ENCODE measurements at regions not wholly inside any gene's neighbourhood (a gene's known extent, or its start where the extent isn't known, plus 50 kb on each side); places are given as distances from the start of the nearest gene placed in this dataset.

GRCh38 chr2:180907731-180908130 is 72.7 kb upstream of the UBE2E3 start (continued):
- TF ChIP-seq FOXM1 (IDR thresholded peaks at IDR 0.05; ENCODE audit: low read depth): 0 out of 2 replicates have a peak, but pooled peaks have one; percentile 54

GRCh38 chr2:180905461-180905860 is 74.9 kb upstream of the UBE2E3 start:
- peaks cover 8% of the 10 kb centered on the region for H3F3A ChIP-seq (replicated peaks; ENCODE audit: insufficient read depth)
- TF ChIP-seq GATA2 (CRISPR knock-in tag; IDR thresholded peaks at IDR 0.05): no peak
- no peak for TF ChIP-seq EZH2phosphoT487 (IDR thresholded peaks at IDR 0.05; ENCODE audit: borderline replicate concordance, low read depth)
- TF ChIP-seq YY1 (IDR thresholded peaks at IDR 0.05; ENCODE audit: low read depth): no peak
- no peak for TF ChIP-seq FOSL2 (IDR thresholded peaks at IDR 0.05; ENCODE audit: borderline replicate concordance, low read depth)
- no peak for TF ChIP-seq ZBTB33 (IDR thresholded peaks at IDR 0.05; ENCODE audit: borderline replicate concordance, low read depth)
- no peak for TF ChIP-seq SIN3A (IDR thresholded peaks at IDR 0.05; ENCODE audit: borderline replicate concordance, low read depth, low read length)
- no peak for TF ChIP-seq TEAD4 (IDR thresholded peaks at IDR 0.05; ENCODE audit: borderline replicate concordance, insufficient read depth)
- no peak for TF ChIP-seq RCOR1 (IDR thresholded peaks at IDR 0.05; ENCODE audit: low read length)
- TF ChIP-seq ELF1 (IDR thresholded peaks at IDR 0.05): no peak
- TF ChIP-seq NRF1 (IDR thresholded peaks at IDR 0.05; ENCODE audit: low read depth, low read length): no peak
- no peak for TF ChIP-seq USF2 (IDR thresholded peaks at IDR 0.05; ENCODE audit: borderline replicate concordance, low read depth, low read length)
- TF ChIP-seq FOXJ3 (CRISPR knock-in tag; IDR thresholded peaks at IDR 0.05): no peak
- no peak for TF ChIP-seq MXI1 (IDR thresholded peaks at IDR 0.05; ENCODE audit: low read depth, low read length)
- no peak for TF ChIP-seq NFIC (IDR thresholded peaks at IDR 0.05; ENCODE audit: borderline replicate concordance)
- no peak for TF ChIP-seq RFX5 (IDR thresholded peaks at IDR 0.05; ENCODE audit: low read length)
- TF ChIP-seq TAF1 (IDR thresholded peaks at IDR 0.05; ENCODE audit: borderline replicate concordance, low read depth, low read length): no peak
- no peak for TF ChIP-seq TCF12 (IDR thresholded peaks at IDR 0.05)
- no peak for TF ChIP-seq SMC3 (IDR thresholded peaks at IDR 0.05; ENCODE audit: low read depth, low read length)
- TF ChIP-seq JUND (IDR thresholded peaks at IDR 0.05): no peak
- no peak for TF ChIP-seq USF1 (IDR thresholded peaks at IDR 0.05; ENCODE audit: borderline replicate concordance, low read depth)
- H3K9me3 ChIP-seq: no peaks in the 10 kb centered on the region
- H3K4me1 ChIP-seq (ENCODE audit: control insufficient read depth in 1 of 2, insufficient read depth in 2 of 2, low read depth in 1 of 2, low read length in 1 of 2): no peaks in the 10 kb centered on the region; a peak in 1 of 4 replicates
- no peaks in the 10 kb centered on the region for H3K79me2 ChIP-seq (ENCODE audit: insufficient read depth)
- no peak overlapping the region for H3K4me3 ChIP-seq (ENCODE audit: low read depth in 2 of 2, low read length in 1 of 2)
- ChIA-PET POLR2A (no interaction called here), CTCF (no interaction called here)
- H2AFZ ChIP-seq (ENCODE audit: low read depth): no peak overlapping the region
- H3K27ac ChIP-seq (ENCODE audit: low read depth in 2 of 2, low read length in 1 of 2): no peak overlapping the region
- no peaks in the 10 kb centered on the region for H3K27me3 ChIP-seq (ENCODE audit: insufficient read depth)
- no peaks in the 10 kb centered on the region for H4K20me1 ChIP-seq (ENCODE audit: insufficient read depth)
- H3K4me2 ChIP-seq: no peak overlapping the region
- no peak overlapping the region for H3K9ac ChIP-seq
- no peaks in the 10 kb centered on the region for H3K36me3 ChIP-seq (replicated peaks in 1 of 2; ENCODE audit: control insufficient read depth in 1 of 2, insufficient read depth in 2 of 2, low read length in 1 of 2)
- no peak for DNase-seq
- H3K9me2 ChIP-seq: no peaks in the 10 kb centered on the region

Measured in SK-N-SH (cell line).